ENCODE measurements at regions not wholly inside any gene's neighbourhood (a gene's known extent, or its start where the extent isn't known, plus 50 kb on each side); places are given as distances from the start of the nearest gene placed in this dataset.

DNA sequence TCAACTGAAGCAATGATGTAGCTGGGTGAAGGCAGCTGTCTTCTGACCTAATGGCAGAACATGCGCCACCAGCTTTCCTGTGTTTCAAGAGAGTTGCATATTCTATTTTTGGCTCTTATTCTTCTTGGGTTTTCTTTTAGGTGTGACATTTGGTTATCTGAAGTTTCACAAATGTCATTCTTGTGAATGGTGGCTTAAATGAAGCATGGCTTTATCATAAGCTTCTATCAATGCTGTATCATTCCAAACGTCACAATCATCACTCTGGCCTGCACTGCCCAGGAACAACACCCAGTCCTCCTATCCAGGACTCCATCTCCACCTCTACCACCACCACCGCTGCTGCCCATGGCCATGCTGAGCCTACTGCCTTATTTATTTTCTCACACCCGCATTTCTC lies 69.7 kb upstream of the WWC2 start:
- Histone ChIP-seq H3K4me3 (no peak overlapping the region), H3K4me1 (replicated peaks in 1 of 2; ENCODE audit: control insufficient read depth in 2 of 2, insufficient read depth in 2 of 2, low read length in 2 of 2) (peaks cover 11 to 34% of the 10 kb centered on the region in 2 experiments; a peak in 3 of 5 replicates), H2AFZ (ENCODE audit: low read depth, low read length) (peak overlapping the region; percentile 26; the same call in 1 of the 2 replicates), H4K20me1 (replicated peaks; ENCODE audit: control insufficient read depth, insufficient read depth, low read length) (no peaks in the 10 kb centered on the region), H3K27ac (ENCODE audit: extremely low read depth, low read depth, low read length) (peak overlapping the region; percentile 4; the same call in 1 of the 3 replicates), H3K9me3 (replicated peaks; ENCODE audit: control insufficient read depth, insufficient read depth, low read depth, low read length) (no peaks in the 10 kb centered on the region), H3K79me2 (ENCODE audit: control insufficient read depth, insufficient read depth, low read length) (no peaks in the 10 kb centered on the region), H3K36me3 (ENCODE audit: control insufficient read depth, insufficient read depth, low read length) (no peaks in the 10 kb centered on the region), H3K9me1 (ENCODE audit: control insufficient read depth, insufficient read depth, low read length) (no peaks in the 10 kb centered on the region), H3K9ac (ENCODE audit: insufficient read depth in 1 of 2, low read depth in 2 of 2, low read length in 2 of 2) (no peak overlapping the region), H3K4me2 (ENCODE audit: insufficient read depth, low read length) (peak overlapping the region; percentile 21; the same call in 1 of the 2 replicates), H3K27me3 (ENCODE audit: control insufficient read depth in 2 of 2, insufficient read depth in 2 of 2, low read length in 2 of 2) (no peaks in the 10 kb centered on the region)
- POLR2A ChIA-PET: no interaction called here
- no TSS peak for BruUV-seq (replicated peaks)
- WGBS (ENCODE audit: insufficient coverage, low coverage, missing lambda C conversion rate): 13% methylated on average over 3 of the region's 4 CpGs
- intact Hi-C loops (cut with micrococcal nuclease) (loop anchor here (2.0 to 5.0 kb wide), 2 partner anchors 61 to 92 kb away; no protein-coding TSS in a partner anchor), in situ Hi-C loops (cut with MboI) (no loop called here)
- DNase-seq (ENCODE audit: extremely low read depth in 1 of 4, low spot score in 3 of 4) (no peak), FAIRE-seq (no peak), ATAC-seq (no peak; the same call in 2 of the 3 replicates)
- CTCF ChIA-PET (ENCODE audit: low intra/inter-chr PET ratio): no interaction called here
- no peak for TF ChIP-seq PTRF (tag; IDR thresholded peaks at IDR 0.05)
- TF ChIP-seq TEAD1 (CRISPR knock-in tag; IDR thresholded peaks at IDR 0.05): no peak
- TF ChIP-seq NUFIP1 (IDR thresholded peaks at IDR 0.05; ENCODE audit: partially characterized antibody): no peak
- no peak for TF ChIP-seq ADNP (tag; IDR thresholded peaks at IDR 0.05)
- TF ChIP-seq HDGF (IDR thresholded peaks at IDR 0.05): no peak
- no peak for TF ChIP-seq STAT6 (CRISPR knock-in tag; IDR thresholded peaks at IDR 0.05)
- TF ChIP-seq TFAM (CRISPR knock-in tag; conservative IDR thresholded peaks at IDR 0.05): no peak
- no peak for TF ChIP-seq KDM5B (IDR thresholded peaks at IDR 0.05; ENCODE audit: insufficient replicate concordance, low read depth, low read length)
- no peak for TF ChIP-seq PHB2 (IDR thresholded peaks at IDR 0.05; ENCODE audit: low read depth)
- no peak for TF ChIP-seq PCBP1 (IDR thresholded peaks at IDR 0.05; ENCODE audit: low read depth, low read length, poor library complexity, severe bottlenecking)
- TF ChIP-seq ETS2 (tag; IDR thresholded peaks at IDR 0.05; ENCODE audit: borderline replicate concordance, poor library complexity, severe bottlenecking): no peak
- no peak for TF ChIP-seq EGR1 (conservative IDR thresholded peaks at IDR 0.05)
- TF ChIP-seq RBM17 (IDR thresholded peaks at IDR 0.05; ENCODE audit: borderline replicate concordance, low read depth, low read length): no peak
- TF ChIP-seq JUND (IDR thresholded peaks at IDR 0.05; ENCODE audit: borderline replicate concordance, low read depth, low read length): peak; percentile 19; the same call in 1 of the 2 replicates
- no peak; the same call in 2 of the 3 replicates for TF ChIP-seq JUND (tag; IDR thresholded peaks at IDR 0.05; ENCODE audit: borderline replicate concordance, low read depth, low read length)
- no peak for TF ChIP-seq ZNF143 (CRISPR knock-in tag; IDR thresholded peaks at IDR 0.05)
- TF ChIP-seq BCL6 (CRISPR knock-in tag; IDR thresholded peaks at IDR 0.05): no peak
- no peak for TF ChIP-seq KLF16 (IDR thresholded peaks at IDR 0.05)
- TF ChIP-seq POLR2AphosphoS2 (IDR thresholded peaks at IDR 0.05; ENCODE audit: low read length): no peak
- TF ChIP-seq TAF7 (tag; IDR thresholded peaks at IDR 0.05): no peak
- TF ChIP-seq TBL1XR1 (IDR thresholded peaks at IDR 0.05; ENCODE audit: low read length in 2 of 2): no peak

Measured in K562 (cell line).